ENCODE measurements at regions not wholly inside any gene's neighbourhood (a gene's known extent, or its start where the extent isn't known, plus 50 kb on each side); places are given as distances from the start of the nearest gene placed in this dataset.

DNA sequence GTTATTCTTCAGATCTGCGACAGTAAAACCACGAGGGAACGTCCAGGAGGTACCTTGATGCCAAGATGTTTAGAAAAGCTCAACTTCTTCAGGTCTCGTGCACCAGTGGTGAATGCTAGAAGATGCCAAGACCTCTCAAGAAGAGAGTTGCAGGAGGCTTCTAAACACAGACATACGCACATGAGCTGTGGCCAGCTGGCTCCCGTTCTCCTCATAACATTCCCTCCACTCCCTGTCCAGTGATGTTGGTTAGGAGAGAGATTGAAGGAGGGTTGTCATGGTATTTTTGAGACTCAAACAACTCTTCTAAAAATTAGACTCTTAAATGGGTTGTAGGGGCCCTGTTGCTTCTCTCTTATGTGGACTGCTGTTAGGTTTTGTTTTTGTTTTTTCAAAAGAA, 184.3 kb downstream of the QDPR start:
- Histone ChIP-seq H3K9ac (ENCODE audit: low read depth in 1 of 3, low read length in 3 of 3) (no peak overlapping the region), H3K36me3 (ENCODE audit: control insufficient read depth in 3 of 3, insufficient read depth in 3 of 3, low read length in 3 of 3) (no peaks in the 10 kb centered on the region), H3K4me1 (ENCODE audit: control insufficient read depth in 3 of 3, insufficient read depth in 3 of 3, low read length in 3 of 3) (peaks cover 0 to 3% (median 0%) of the 10 kb centered on the region in 3 donors), H3K9me3 (ENCODE audit: control insufficient read depth in 3 of 3, low read length in 3 of 3) (no peaks in the 10 kb centered on the region), H3K27me3 (ENCODE audit: control insufficient read depth in 3 of 3, insufficient read depth in 3 of 3, low read length in 3 of 3) (no peaks in the 10 kb centered on the region), H3K27ac (ENCODE audit: low read depth, low read length) (no peak overlapping the region), H3K4me3 (ENCODE audit: low read length in 3 of 3) (no peak overlapping the region)

DNA sequence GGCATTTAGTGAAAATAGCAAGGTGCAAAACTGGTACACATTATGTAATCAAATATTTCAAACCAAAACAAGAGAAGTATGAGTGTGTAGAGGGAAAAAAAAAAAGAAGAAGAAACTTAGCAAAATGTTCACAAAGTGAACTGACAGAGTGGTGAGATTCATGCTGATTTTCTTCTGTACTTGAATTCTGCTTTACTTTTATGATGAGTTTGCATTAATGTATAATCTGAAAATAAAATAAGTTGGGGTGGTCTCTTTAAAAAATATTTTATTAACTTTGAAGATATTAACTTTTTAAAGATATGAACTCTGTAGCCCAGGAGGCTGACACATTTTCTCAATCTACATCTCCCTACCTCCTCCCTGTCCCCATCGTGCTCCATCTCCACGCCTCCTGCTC, 185.1 kb downstream of the QDPR start:
- no peaks in the 10 kb centered on the region for H3K27me3 ChIP-seq (ENCODE audit: control insufficient read depth in 3 of 3, insufficient read depth in 3 of 3, low read length in 3 of 3)
- no peak overlapping the region for H3K9ac ChIP-seq (ENCODE audit: low read depth in 1 of 3, low read length in 3 of 3)
- H3K4me3 ChIP-seq (ENCODE audit: low read length in 3 of 3), result no peak overlapping the region
- H3K36me3 ChIP-seq (ENCODE audit: control insufficient read depth in 3 of 3, insufficient read depth in 3 of 3, low read length in 3 of 3), result no peaks in the 10 kb centered on the region
- H3K4me1 ChIP-seq (ENCODE audit: control insufficient read depth in 3 of 3, insufficient read depth in 3 of 3, low read length in 3 of 3), result peaks cover 0 to 3% (median 0%) of the 10 kb centered on the region in 3 donors
- H3K27ac ChIP-seq (ENCODE audit: low read depth, low read length), result no peak overlapping the region
- no peaks in the 10 kb centered on the region for H3K9me3 ChIP-seq (ENCODE audit: control insufficient read depth in 3 of 3, low read length in 3 of 3)

GRCh38 chr4:17325098-17325497, 186.8 kb downstream of the QDPR start:
- H3K9ac ChIP-seq (ENCODE audit: low read depth in 1 of 3, low read length in 3 of 3), result no peak overlapping the region
- no peak overlapping the region for H3K4me3 ChIP-seq (ENCODE audit: low read length in 3 of 3)
- no peak overlapping the region for H3K27ac ChIP-seq (ENCODE audit: low read depth, low read length)
- H3K36me3 ChIP-seq (ENCODE audit: control insufficient read depth in 3 of 3, insufficient read depth in 3 of 3, low read length in 3 of 3), result no peaks in the 10 kb centered on the region
- H3K9me3 ChIP-seq (ENCODE audit: control insufficient read depth in 3 of 3, low read length in 3 of 3), result no peaks in the 10 kb centered on the region
- H3K4me1 ChIP-seq (ENCODE audit: control insufficient read depth in 3 of 3, insufficient read depth in 3 of 3, low read length in 3 of 3), result peaks cover 0 to 3% (median 0%) of the 10 kb centered on the region in 3 donors
- no peaks in the 10 kb centered on the region for H3K27me3 ChIP-seq (ENCODE audit: control insufficient read depth in 3 of 3, insufficient read depth in 3 of 3, low read length in 3 of 3)

GRCh38 chr4:17324386-17324830, 187.5 kb downstream of the QDPR start:
- no peak overlapping the region for H3K9ac ChIP-seq (ENCODE audit: low read depth in 1 of 3, low read length in 3 of 3)
- peaks cover 0 to 3% (median 0%) of the 10 kb centered on the region in 3 donors for H3K4me1 ChIP-seq (ENCODE audit: control insufficient read depth in 3 of 3, insufficient read depth in 3 of 3, low read length in 3 of 3)
- H3K27ac ChIP-seq (ENCODE audit: low read depth, low read length), result no peak overlapping the region
- H3K36me3 ChIP-seq (ENCODE audit: control insufficient read depth in 3 of 3, insufficient read depth in 3 of 3, low read length in 3 of 3), result no peaks in the 10 kb centered on the region
- H3K27me3 ChIP-seq (ENCODE audit: control insufficient read depth in 3 of 3, insufficient read depth in 3 of 3, low read length in 3 of 3), result no peaks in the 10 kb centered on the region
- H3K4me3 ChIP-seq (ENCODE audit: low read length in 3 of 3), result no peak overlapping the region
- no peaks in the 10 kb centered on the region for H3K9me3 ChIP-seq (ENCODE audit: control insufficient read depth in 3 of 3, low read length in 3 of 3)

DNA sequence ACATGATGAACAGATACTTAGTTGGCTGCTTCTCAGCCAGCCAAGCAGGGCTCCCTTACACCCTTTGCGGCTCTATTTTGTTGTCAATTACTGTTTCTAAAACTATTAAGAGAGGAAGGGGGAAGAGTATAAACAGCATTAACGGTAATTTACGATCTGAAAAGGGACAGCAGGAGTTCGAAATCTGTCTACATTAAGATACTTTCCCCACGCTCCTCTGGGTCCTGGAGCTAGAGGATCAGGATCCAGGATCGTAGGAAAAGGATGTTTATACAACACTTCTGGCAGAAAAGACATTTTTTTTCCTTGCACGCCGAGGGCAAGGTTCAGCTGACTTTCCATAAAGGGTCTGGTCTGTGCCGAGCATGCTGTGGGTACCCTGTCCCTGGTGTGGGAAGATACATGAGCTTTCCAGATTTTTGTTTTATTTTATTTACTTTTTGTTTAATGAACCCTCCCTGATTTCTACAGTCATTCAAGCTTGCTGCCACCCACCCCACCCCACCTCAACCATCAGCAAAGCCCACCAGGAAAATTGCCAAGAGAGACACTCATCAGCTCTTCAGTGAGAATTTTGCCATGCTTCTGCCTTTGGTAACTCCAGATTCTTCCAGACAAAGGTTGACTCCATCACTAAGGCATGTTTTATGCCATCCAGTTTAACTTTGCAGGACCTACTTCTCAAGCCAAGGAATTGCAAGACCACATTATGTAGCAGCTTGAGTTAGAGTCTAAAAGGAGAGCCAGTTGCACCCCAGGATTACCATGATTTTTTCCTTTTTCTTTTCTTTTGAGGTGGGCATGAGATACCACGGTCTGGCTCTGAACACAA, 188.1 kb downstream of the QDPR start:
- Histone ChIP-seq H3K4me3 (ENCODE audit: low read length in 3 of 3) (peak overlapping the region in 1 of 3 donors; percentile 21), H3K27me3 (ENCODE audit: control insufficient read depth in 3 of 3, insufficient read depth in 3 of 3, low read length in 3 of 3) (no peaks in the 10 kb centered on the region), H3K4me1 (ENCODE audit: control insufficient read depth in 3 of 3, insufficient read depth in 3 of 3, low read length in 3 of 3) (peaks cover 0 to 3% (median 0%) of the 10 kb centered on the region in 3 donors), H3K27ac (ENCODE audit: low read depth, low read length) (no peak overlapping the region), H3K9me3 (ENCODE audit: control insufficient read depth in 3 of 3, low read length in 3 of 3) (no peaks in the 10 kb centered on the region), H3K36me3 (ENCODE audit: control insufficient read depth in 3 of 3, insufficient read depth in 3 of 3, low read length in 3 of 3) (no peaks in the 10 kb centered on the region), H3K9ac (ENCODE audit: low read depth in 1 of 3, low read length in 3 of 3) (no peak overlapping the region)

DNA sequence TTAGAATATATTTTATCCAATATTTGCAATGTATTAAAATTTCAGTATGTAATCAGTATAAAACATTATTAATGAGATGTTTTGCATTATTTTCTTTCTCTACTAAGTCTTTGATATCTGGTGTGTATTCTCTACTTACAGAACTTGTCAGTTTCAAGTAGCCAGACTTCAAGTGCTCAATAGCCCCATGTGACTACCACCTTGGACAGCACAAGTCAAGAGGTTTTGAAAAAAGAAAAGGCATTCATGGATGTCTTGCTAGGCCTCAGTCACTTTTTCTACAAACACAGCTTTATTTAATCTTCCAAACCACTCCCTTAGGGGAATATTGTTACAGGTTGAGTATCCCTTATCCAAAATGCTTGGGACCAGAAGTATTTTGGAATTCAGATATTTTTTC, 189.4 kb downstream of the QDPR start:
- Histone ChIP-seq H3K4me3 (ENCODE audit: low read length in 3 of 3) (no peak overlapping the region), H3K9me3 (ENCODE audit: control insufficient read depth in 3 of 3, low read length in 3 of 3) (no peaks in the 10 kb centered on the region), H3K36me3 (ENCODE audit: control insufficient read depth in 3 of 3, insufficient read depth in 3 of 3, low read length in 3 of 3) (no peaks in the 10 kb centered on the region), H3K27me3 (ENCODE audit: control insufficient read depth in 3 of 3, insufficient read depth in 3 of 3, low read length in 3 of 3) (no peaks in the 10 kb centered on the region), H3K4me1 (ENCODE audit: control insufficient read depth in 3 of 3, insufficient read depth in 3 of 3, low read length in 3 of 3) (no peaks in the 10 kb centered on the region), H3K9ac (ENCODE audit: low read depth in 1 of 3, low read length in 3 of 3) (no peak overlapping the region), H3K27ac (ENCODE audit: low read depth, low read length) (no peak overlapping the region)

DNA sequence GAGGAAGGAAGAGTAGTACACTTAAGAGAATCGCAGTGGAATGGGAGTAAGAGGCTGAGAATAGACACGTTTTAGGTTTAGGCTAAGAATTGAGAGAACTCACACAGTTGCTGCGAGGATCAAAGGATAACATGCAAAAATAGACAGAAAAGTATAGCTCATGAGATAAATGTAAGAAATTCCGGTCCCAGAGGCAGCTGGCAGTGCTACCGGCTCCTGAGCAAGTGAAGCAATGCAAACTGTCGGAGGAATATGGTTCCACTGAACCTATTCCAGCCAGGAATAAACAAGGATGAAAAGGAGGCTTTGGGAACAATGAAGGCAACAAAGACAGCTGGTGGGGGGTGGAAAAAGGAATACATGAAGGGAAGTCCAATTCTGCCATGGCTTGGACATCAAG, 191.8 kb downstream of the QDPR start:
- Histone ChIP-seq H3K27me3 (ENCODE audit: control insufficient read depth in 3 of 3, insufficient read depth in 3 of 3, low read length in 3 of 3) (no peaks in the 10 kb centered on the region), H3K4me3 (ENCODE audit: low read length in 3 of 3) (no peak overlapping the region), H3K9ac (ENCODE audit: low read depth in 1 of 3, low read length in 3 of 3) (no peak overlapping the region), H3K36me3 (ENCODE audit: control insufficient read depth in 3 of 3, insufficient read depth in 3 of 3, low read length in 3 of 3) (no peaks in the 10 kb centered on the region), H3K4me1 (ENCODE audit: control insufficient read depth in 3 of 3, insufficient read depth in 3 of 3, low read length in 3 of 3) (no peaks in the 10 kb centered on the region), H3K27ac (ENCODE audit: low read depth, low read length) (no peak overlapping the region), H3K9me3 (ENCODE audit: control insufficient read depth in 3 of 3, low read length in 3 of 3) (no peaks in the 10 kb centered on the region)

DNA sequence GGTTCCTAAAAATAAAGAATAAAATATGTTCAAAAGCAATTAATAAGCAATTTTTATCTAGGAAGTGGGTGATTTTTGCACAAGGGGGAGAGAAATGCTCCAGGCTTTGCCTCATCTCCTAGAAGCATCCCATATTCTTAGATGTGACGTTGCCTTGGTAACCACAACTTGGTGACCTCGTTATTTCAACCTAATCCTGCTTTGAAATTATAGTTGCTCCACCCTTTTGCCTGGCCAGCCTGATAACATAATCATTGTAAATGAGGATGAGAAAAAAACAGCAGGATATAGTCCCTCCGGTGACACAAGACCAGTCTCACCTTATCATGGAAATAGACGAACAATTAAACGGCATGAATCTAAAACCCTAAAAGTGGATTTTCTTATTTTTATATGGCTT, 194.4 kb downstream of the QDPR start:
- Histone ChIP-seq H3K36me3 (ENCODE audit: control insufficient read depth in 3 of 3, insufficient read depth in 3 of 3, low read length in 3 of 3) (no peaks in the 10 kb centered on the region), H3K9ac (ENCODE audit: low read depth in 1 of 3, low read length in 3 of 3) (no peak overlapping the region), H3K4me3 (ENCODE audit: low read length in 3 of 3) (no peak overlapping the region), H3K27ac (ENCODE audit: low read depth, low read length) (no peak overlapping the region), H3K4me1 (ENCODE audit: control insufficient read depth in 3 of 3, insufficient read depth in 3 of 3, low read length in 3 of 3) (no peaks in the 10 kb centered on the region), H3K9me3 (ENCODE audit: control insufficient read depth in 3 of 3, low read length in 3 of 3) (no peaks in the 10 kb centered on the region), H3K27me3 (ENCODE audit: control insufficient read depth in 3 of 3, insufficient read depth in 3 of 3, low read length in 3 of 3) (no peaks in the 10 kb centered on the region)

GRCh38 chr4:17316566-17316965, 195.3 kb downstream of the QDPR start:
- H3K36me3 ChIP-seq (ENCODE audit: control insufficient read depth in 3 of 3, insufficient read depth in 3 of 3, low read length in 3 of 3), result no peaks in the 10 kb centered on the region
- no peaks in the 10 kb centered on the region for H3K9me3 ChIP-seq (ENCODE audit: control insufficient read depth in 3 of 3, low read length in 3 of 3)
- H3K9ac ChIP-seq (ENCODE audit: low read depth in 1 of 3, low read length in 3 of 3), result no peak overlapping the region
- H3K27me3 ChIP-seq (ENCODE audit: control insufficient read depth in 3 of 3, insufficient read depth in 3 of 3, low read length in 3 of 3), result no peaks in the 10 kb centered on the region
- no peaks in the 10 kb centered on the region for H3K4me1 ChIP-seq (ENCODE audit: control insufficient read depth in 3 of 3, insufficient read depth in 3 of 3, low read length in 3 of 3)
- H3K27ac ChIP-seq (ENCODE audit: low read depth, low read length), result no peak overlapping the region
- no peak overlapping the region for H3K4me3 ChIP-seq (ENCODE audit: low read length in 3 of 3)

DNA sequence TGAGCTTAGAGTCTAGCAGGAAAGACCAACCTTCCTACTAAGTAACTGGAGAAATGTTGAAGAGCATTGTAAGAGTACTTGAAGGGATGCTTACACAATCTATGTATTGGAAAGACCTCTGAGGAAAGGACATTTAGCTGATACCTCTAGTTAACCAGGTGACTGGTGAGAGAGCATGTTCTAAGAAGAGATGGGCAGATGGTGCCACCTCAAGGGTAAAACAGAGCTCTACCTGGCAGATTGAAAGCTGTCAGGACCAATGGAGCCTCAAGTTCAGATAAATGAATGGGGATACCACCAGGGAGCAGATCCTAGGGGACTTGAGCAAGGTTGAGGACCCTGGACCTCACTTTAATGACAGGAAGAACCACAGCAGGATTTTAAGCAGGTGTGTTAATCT, 196.4 kb downstream of the QDPR start:
- Histone ChIP-seq H3K27me3 (ENCODE audit: control insufficient read depth in 3 of 3, insufficient read depth in 3 of 3, low read length in 3 of 3) (no peaks in the 10 kb centered on the region), H3K9ac (ENCODE audit: low read depth in 1 of 3, low read length in 3 of 3) (no peak overlapping the region), H3K27ac (ENCODE audit: low read depth, low read length) (no peak overlapping the region), H3K4me3 (ENCODE audit: low read length in 3 of 3) (no peak overlapping the region), H3K36me3 (ENCODE audit: control insufficient read depth in 3 of 3, insufficient read depth in 3 of 3, low read length in 3 of 3) (no peaks in the 10 kb centered on the region), H3K4me1 (ENCODE audit: control insufficient read depth in 3 of 3, insufficient read depth in 3 of 3, low read length in 3 of 3) (no peaks in the 10 kb centered on the region), H3K9me3 (ENCODE audit: control insufficient read depth in 3 of 3, low read length in 3 of 3) (no peaks in the 10 kb centered on the region)
